IMR-90 (cell line): ENCODE measurements at regions not wholly inside any gene's neighbourhood (a gene's known extent, or its start where the extent isn't known, plus 50 kb on each side); places are given as distances from the start of the nearest gene placed in this dataset.
A peak's percentile ranks its signal among the peaks of the same experiment; 100 is the strongest.

ENCODE experiments used
- ATAC-seq: fragments of 200-7000 bp; cut with Tn5 transposase; 2 replicates; pipeline ENCODE4 v1.9.1; 2020; ENCODE audit warnings: low read depth, mild to moderate bottlenecking, moderate library complexity
- BruUV-seq: library from RNA; stranded (reverse); fragments of 400-500 nt; replicated peaks from 2 replicates; lab custom pipeline; 2021; lab: Mats Ljungman, UMichigan
- CTCF ChIA-PET: fragments of 300-600 bp; formaldehyde crosslinking; extraction: SDS; loops from one replicate; lab custom pipeline; 2021; ENCODE audit warnings: antibody characterized with exemption; lab: Yijun Ruan, JAX
- POLR2A ChIA-PET: fragments of 300-600 bp; sonication (Branson Sonifier 250); formaldehyde crosslinking; loops from one replicate; lab custom pipeline; 2022; ENCODE audit warnings: antibody characterized with exemption; ENCODE audit not compliant: unreplicated experiment; lab: Charles Lee
- DNase-seq: peaks from one replicate; pipeline ENCODE4 v3.0.0; 2013
- H2AFZ ChIP-seq: replicated peaks from 2 replicates; pipeline ENCODE3; 2013; ENCODE audit warnings: low read length, mild to moderate bottlenecking; ENCODE audit not compliant: poor library complexity
- H2AK5ac ChIP-seq: 2 replicates; pipeline ENCODE4 v1.6.1; 2013; ENCODE audit warnings: low read depth, low read length, inconsistent platforms
- H2AK9ac ChIP-seq: replicated peaks from 2 replicates; pipeline ENCODE3; 2013; ENCODE audit warnings: mild to moderate bottlenecking, low read depth, low read length, moderate library complexity; ENCODE audit not compliant: poor library complexity
- H2BK120ac ChIP-seq: 2 replicates; pipeline ENCODE4 v1.6.1; 2013; ENCODE audit warnings: low read depth, low read length, inconsistent platforms
- H2BK15ac ChIP-seq: 3 replicates; pipeline ENCODE4 v1.6.1; 2013; ENCODE audit warnings: low read depth, low read length, inconsistent platforms
- H2BK20ac ChIP-seq: 2 replicates; pipeline ENCODE4 v1.6.1; 2013; ENCODE audit warnings: low read depth, mild to moderate bottlenecking, inconsistent platforms, low read length, moderate library complexity
- H2BK5ac ChIP-seq: 2 replicates; pipeline ENCODE4 v1.6.1; 2013; ENCODE audit warnings: mild to moderate bottlenecking, low read depth, low read length, inconsistent platforms; ENCODE audit not compliant: poor library complexity, severe bottlenecking
- H3K14ac ChIP-seq: replicated peaks from 2 replicates; pipeline ENCODE4 v1.6.1; 2013; ENCODE audit warnings: low read depth, low read length, inconsistent platforms
- H3K18ac ChIP-seq: 2 replicates; pipeline ENCODE4 v1.6.1; 2013; ENCODE audit warnings: low read depth, low read length, control low read depth
- H3K23ac ChIP-seq: 2 replicates; pipeline ENCODE4 v1.6.1; 2013; ENCODE audit warnings: low read depth, low read length, inconsistent platforms
- H3K27ac ChIP-seq: 2 replicates; pipeline ENCODE4 v1.5.1; 2013; ENCODE audit warnings: mild to moderate bottlenecking, control low read depth, low read length; ENCODE audit not compliant: insufficient read depth
- H3K27me3 ChIP-seq: 2 replicates; pipeline ENCODE4 v1.6.1; 2013; ENCODE audit warnings: low read length; ENCODE audit not compliant: control insufficient read depth, insufficient read depth
- H3K36me3 ChIP-seq: 2 replicates; pipeline ENCODE4 v1.6.1; 2013; ENCODE audit warnings: low read length, mixed read lengths; ENCODE audit not compliant: control insufficient read depth, insufficient read depth
- H3K4ac ChIP-seq: 2 replicates; pipeline ENCODE4 v1.6.1; 2013; ENCODE audit warnings: low read depth, low read length, inconsistent platforms
- H3K4me1 ChIP-seq: 2 replicates; pipeline ENCODE4 v1.6.1; 2013; ENCODE audit warnings: low read length, mixed read lengths; ENCODE audit not compliant: control insufficient read depth, insufficient read depth
- H3K4me2 ChIP-seq: 2 replicates; pipeline ENCODE4 v1.6.1; 2013; ENCODE audit warnings: low read depth, mild to moderate bottlenecking, control low read depth, low read length, moderate library complexity
- H3K4me3 ChIP-seq: 2 replicates; pipeline ENCODE4 v1.5.1; 2013; ENCODE audit warnings: low read depth, mild to moderate bottlenecking, control low read depth, low read length, moderate library complexity; ENCODE audit not compliant: insufficient read depth
- H3K56ac ChIP-seq: 2 replicates; pipeline ENCODE4 v1.6.1; 2013; ENCODE audit warnings: low read length, inconsistent platforms; ENCODE audit not compliant: insufficient read depth; ENCODE audit errors: extremely low read depth
- H3K79me1 ChIP-seq, 2 experiments: 2 replicates each; pipeline ENCODE4 v1.6.1; 2013; ENCODE audit warnings: low read length in 2 of 2, inconsistent platforms in 1 of 2, low read depth in 1 of 2
- H3K9ac ChIP-seq: 2 replicates; pipeline ENCODE4 v1.6.1; 2013; ENCODE audit warnings: low read depth, low read length, control low read depth
- H3K9me1 ChIP-seq: 2 replicates; pipeline ENCODE4 v1.6.1; 2013; ENCODE audit warnings: low read length, inconsistent platforms; ENCODE audit not compliant: insufficient read depth
- H3K9me3 ChIP-seq: 2 replicates; pipeline ENCODE4 v1.6.1; 2013; ENCODE audit warnings: low read length; ENCODE audit not compliant: control insufficient read depth, insufficient read depth
- H4K20me1 ChIP-seq: 2 replicates; pipeline ENCODE4 v1.6.1; 2013; ENCODE audit warnings: low read length, inconsistent platforms; ENCODE audit not compliant: insufficient read depth
- H4K5ac ChIP-seq: 2 replicates; pipeline ENCODE4 v1.6.1; 2013; ENCODE audit warnings: mild to moderate bottlenecking, low read depth, low read length, control low read depth
- H4K8ac ChIP-seq, 2 experiments: 2 replicates each; pipeline ENCODE4 v1.6.1; 2013; ENCODE audit warnings: low read depth in 2 of 2, low read length in 2 of 2, control low read depth in 1 of 2, inconsistent platforms in 1 of 2
- H4K91ac ChIP-seq: 2 replicates; pipeline ENCODE4 v1.6.1; 2013; ENCODE audit warnings: low read depth, low read length, inconsistent platforms; ENCODE audit not compliant: insufficient read depth
- CHD1 ChIP-seq: IDR thresholded peaks from 2 replicates; pipeline ENCODE4 v1.6.1; 2012; ENCODE audit warnings: low read depth, low read length, improper control_type of control experiment
- MAFK ChIP-seq: IDR thresholded peaks from 2 replicates; pipeline ENCODE4 v1.6.1; 2012; ENCODE audit warnings: low read depth, low read length, improper control_type of control experiment
- MAZ ChIP-seq: IDR thresholded peaks from 2 replicates; pipeline ENCODE4 v1.6.1; 2012; ENCODE audit warnings: low read depth, mild to moderate bottlenecking, low read length, improper control_type of control experiment, moderate library complexity, borderline replicate concordance
- SMC3 ChIP-seq: fragments of 150-350 bp; IDR thresholded peaks from 2 replicates; pipeline ENCODE4 v1.6.1; 2016; ENCODE audit warnings: low read depth, mild to moderate bottlenecking, antibody characterized with exemption, low read length, moderate library complexity
- USF2 ChIP-seq: fragments of 150-350 bp; IDR thresholded peaks from 2 replicates; pipeline ENCODE4 v1.6.1; 2017; ENCODE audit warnings: mild to moderate bottlenecking, antibody characterized with exemption, low read length, low read depth
- WGBS, 2 experiments: methylation state at CpG; one replicate each; pipeline versions ENCODE4 v1.1.5 to v1.1.7; 2013; ENCODE audit warnings: missing lambda C conversion rate in 2 of 2; ENCODE audit not compliant: insufficient read length in 1 of 2; ENCODE audit errors: extremely low coverage in 2 of 2; 5-methylcytosine and 5-hydroxymethylcytosine counted together
- dilution Hi-C: fragments of 300-500 bp; cut with HindIII; formaldehyde crosslinking; loops from one replicate; pipeline ENCODE4 v1.14.3; 2018; ENCODE audit warnings: low sequenced_read_pairs; ENCODE audit not compliant: unreplicated experiment
- in situ Hi-C: fragments of 300-500 bp; cut with MboI; formaldehyde crosslinking; loops from 3 replicates; pipeline ENCODE4 v1.14.3; 2019; ENCODE audit warnings: low sequenced_read_pairs, inconsistent platforms, mixed read lengths
- intact Hi-C: fragments of 100-400 bp; cut with micrococcal nuclease; formaldehyde crosslinking; loops from 2 replicates; pipeline ENCODE4 v1.10.0; 2022

DNA sequence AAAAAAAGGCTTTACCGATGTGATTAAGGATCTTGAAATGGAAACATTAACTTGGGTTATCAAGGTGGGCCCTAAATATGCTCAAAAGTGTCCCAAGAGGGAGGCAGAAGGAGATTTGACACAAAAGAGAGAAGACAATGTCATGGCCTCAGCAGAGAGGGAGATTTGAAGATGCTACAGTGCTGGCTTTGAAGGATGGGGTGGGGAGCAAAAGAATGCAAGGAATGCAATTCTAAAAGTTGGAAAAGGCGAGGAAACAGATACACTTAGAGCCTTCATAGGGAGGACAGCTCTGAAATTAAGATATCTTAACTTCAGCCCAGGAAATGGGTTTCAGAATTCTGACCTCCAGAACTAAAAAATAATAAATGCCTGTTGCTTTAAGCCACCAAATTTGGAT lies 314.5 kb upstream of the CCDC54 start:
- H3K9ac ChIP-seq = no peak overlapping the region
- H3K9me3 ChIP-seq = no peaks in the 10 kb centered on the region
- H2AFZ ChIP-seq = peak overlapping the region; percentile 16
- no peak overlapping the region for H3K18ac ChIP-seq
- H2BK20ac ChIP-seq = no peak overlapping the region
- TF ChIP-seq USF2 (no peak), MAZ (no peak), SMC3 (no peak), CHD1 (no peak), MAFK (no peak)
- no peak overlapping the region for H3K14ac ChIP-seq
- no peak overlapping the region for H3K27ac ChIP-seq
- in situ Hi-C loops (no loop called here), dilution Hi-C loops (no loop called here), intact Hi-C loops (loop anchor here (5.0 to 10.0 kb wide), 5 partner anchors 200 to 1198 kb away; partner anchors contain the start of gene CBLB)
- H3K4me2 ChIP-seq = no peak overlapping the region
- ChIA-PET POLR2A (no interaction called here), CTCF (interaction anchor here (0.6 kb wide), 1 partner anchor 1368 kb away, joined by 5 read pairs; no protein-coding TSS in a partner anchor)
- H2AK5ac ChIP-seq = no peak overlapping the region
- no peak overlapping the region for H2BK15ac ChIP-seq
- no peak overlapping the region for H3K56ac ChIP-seq
- no peaks in the 10 kb centered on the region for H3K27me3 ChIP-seq
- BruUV-seq = no TSS peak
- WGBS, 2 experiments = no CpG with 5 or more reads among the region's 2 CpGs
- no peak overlapping the region for H4K5ac ChIP-seq
- ATAC-seq (no peak), DNase-seq (no peak)
- H3K9me1 ChIP-seq = 0 out of 2 replicates have a peak, but pooled peaks cover 2% of the 10 kb centered on the region
- H2AK9ac ChIP-seq = no peak overlapping the region
- no peak overlapping the region for H4K91ac ChIP-seq
- H2BK120ac ChIP-seq = no peak overlapping the region
- H3K4ac ChIP-seq = no peak overlapping the region
- no peak overlapping the region for H3K4me3 ChIP-seq
- no peaks in the 10 kb centered on the region for H3K79me1 ChIP-seq
- no peaks in the 10 kb centered on the region for H3K4me1 ChIP-seq
- peak overlapping the region; percentile 38; the same call in 1 of the 2 replicates for H3K23ac ChIP-seq
- H3K36me3 ChIP-seq = no peaks in the 10 kb centered on the region
- no peak overlapping the region for H2BK5ac ChIP-seq
- no peaks in the 10 kb centered on the region for H4K20me1 ChIP-seq
- no peak overlapping the region for H4K8ac ChIP-seq
